Natural killer cell treated with Interleukin-12 subunit alpha and Interleukin-12 subunit beta and Interleukin-15 and Interleukin-18, amount 100 ng/mL, for 72 hours (primary cell): ENCODE measurements at regions not wholly inside any gene's neighbourhood (a gene's known extent, or its start where the extent isn't known, plus 50 kb on each side); places are given as distances from the start of the nearest gene placed in this dataset.
"Not testable (repeated sequence)": the region's sequence is repeated elsewhere in the genome, so short reads cannot be mapped to it uniquely, and the experiment has no call there.

ENCODE experiments used
- ATAC-seq, 2 donors: fragments of 150-1000 bp; cut with Tn5 transposase in 1 of 2; sonication (Bioruptor Pico), chemical (Tn5 transposase) in 1 of 2; 2 replicates each; pipeline ENCODE4 v1.10.0; 2021
- DNase-seq: peaks from one replicate; pipeline ENCODE4 v3.0.0; 2022; ENCODE audit warnings: low spot score
- H3K27ac Mint-ChIP-seq, 2 donors: 1 replicate in 1 of 2; 2 replicates in 1 of 2; pipeline ENCODE4 v1.8.0; 2022; ENCODE audit warnings: mixed read lengths in 2 of 2, mild to moderate bottlenecking in 1 of 2, moderate library complexity in 1 of 2
- H3K27me3 Mint-ChIP-seq, 2 donors: 1 replicate in 1 of 2; 2 replicates in 1 of 2; pipeline ENCODE4 v1.8.0; 2022; ENCODE audit warnings: mixed read lengths in 2 of 2
- H3K36me3 Mint-ChIP-seq: one replicate; pipeline ENCODE4 v1.8.0; 2022; ENCODE audit warnings: mixed read lengths
- H3K4me1 Mint-ChIP-seq, 2 donors: 1 replicate in 1 of 2; 2 replicates in 1 of 2; pipeline ENCODE4 v1.8.0; 2022; ENCODE audit warnings: low read depth in 2 of 2, mixed read lengths in 2 of 2, mild to moderate bottlenecking in 1 of 2
- H3K4me3 Mint-ChIP-seq: one replicate; pipeline ENCODE4 v1.8.0; 2022; ENCODE audit warnings: mixed read lengths
- H3K9me3 Mint-ChIP-seq: 2 replicates; pipeline ENCODE4 v1.8.0; 2022; ENCODE audit warnings: mixed read lengths

GRCh38 chr5:135776457-135776856, 58.0 kb upstream of the SLC25A48 start:
- H3K27me3 Mint-ChIP-seq: peaks cover 19 to 37% of the 10 kb centered on the region in 2 donors
- no peaks in the 10 kb centered on the region for H3K36me3 Mint-ChIP-seq
- no peak overlapping the region for H3K27ac Mint-ChIP-seq
- DNase-seq (no peak), ATAC-seq (no peak)
- no peak overlapping the region for H3K4me3 Mint-ChIP-seq
- H3K9me3 Mint-ChIP-seq: no peaks in the 10 kb centered on the region
- no peaks in the 10 kb centered on the region for H3K4me1 Mint-ChIP-seq

GRCh38 chr5:135761746-135762145, 72.7 kb upstream of the SLC25A48 start:
- Mint-ChIP-seq H3K27ac (no peak overlapping the region), H3K27me3 (peaks cover 0 to 4% of the 10 kb centered on the region in 2 donors), H3K4me3 (no peak overlapping the region), H3K36me3 (no peaks in the 10 kb centered on the region), H3K9me3 (no peaks in the 10 kb centered on the region), H3K4me1 (no peaks in the 10 kb centered on the region)
- no peak for DNase-seq
- no peak for ATAC-seq

GRCh38 chr5:135759149-135759784, 75.2 kb upstream of the SLC25A48 start:
- peaks cover 0 to 4% of the 10 kb centered on the region in 2 donors for H3K27me3 Mint-ChIP-seq
- DNase-seq (no peak), ATAC-seq (no peak)
- H3K4me3 Mint-ChIP-seq: no peak overlapping the region
- no peaks in the 10 kb centered on the region for H3K36me3 Mint-ChIP-seq
- no peaks in the 10 kb centered on the region for H3K4me1 Mint-ChIP-seq
- no peaks in the 10 kb centered on the region for H3K9me3 Mint-ChIP-seq
- no peak overlapping the region for H3K27ac Mint-ChIP-seq

- Mint-ChIP-seq H3K27ac (no peak overlapping the region), H3K4me3 (no peak overlapping the region), H3K9me3 (no peaks in the 10 kb centered on the region), H3K27me3 (no peaks in the 10 kb centered on the region), H3K36me3 (no peaks in the 10 kb centered on the region), H3K4me1 (no peaks in the 10 kb centered on the region)
- DNase-seq: no peak
- peak; percentile 66 to 71 for ATAC-seq
Observed at GRCh38 chr5:135753990-135754389, 80.5 kb upstream of the SLC25A48 start.

- Mint-ChIP-seq H3K4me3 (no peak overlapping the region), H3K36me3 (no peaks in the 10 kb centered on the region)
- no peak for ATAC-seq
Observed at GRCh38 chr5:135750506-135750905, 84.0 kb upstream of the SLC25A48 start.

GRCh38 chr5:135747824-135748223, 86.6 kb upstream of the SLC25A48 start:
- H3K4me3 Mint-ChIP-seq: no peak overlapping the region
- H3K36me3 Mint-ChIP-seq: no peaks in the 10 kb centered on the region
- ATAC-seq (no peak), DNase-seq (no peak)
- no peaks in the 10 kb centered on the region for H3K9me3 Mint-ChIP-seq
- peaks cover 0 to 5% of the 10 kb centered on the region in 2 donors for H3K27me3 Mint-ChIP-seq
- H3K4me1 Mint-ChIP-seq: no peaks in the 10 kb centered on the region
- H3K27ac Mint-ChIP-seq: no peak overlapping the region

More at GRCh38 chr5:135750506-135750905, 84.0 kb upstream of the SLC25A48 start:
- H3K9me3 Mint-ChIP-seq: no peaks in the 10 kb centered on the region
- DNase-seq: no peak
- H3K27ac Mint-ChIP-seq: no peak overlapping the region
- H3K27me3 Mint-ChIP-seq: no peaks in the 10 kb centered on the region
- H3K4me1 Mint-ChIP-seq: no peaks in the 10 kb centered on the region

- H3K36me3 Mint-ChIP-seq: no peaks in the 10 kb centered on the region
Observed at GRCh38 chr5:135745897-135746500, 88.5 kb upstream of the SLC25A48 start.

GRCh38 chr5:135743705-135744411, 90.6 kb upstream of the SLC25A48 start:
- H3K4me1 Mint-ChIP-seq: no peaks in the 10 kb centered on the region
- H3K9me3 Mint-ChIP-seq: no peaks in the 10 kb centered on the region
- DNase-seq: no peak
- H3K36me3 Mint-ChIP-seq: no peaks in the 10 kb centered on the region
- H3K4me3 Mint-ChIP-seq: no peak overlapping the region
- ATAC-seq: no peak
- H3K27ac Mint-ChIP-seq: no peak overlapping the region
- H3K27me3 Mint-ChIP-seq: peaks cover 0 to 5% of the 10 kb centered on the region in 2 donors

More at GRCh38 chr5:135745897-135746500, 88.5 kb upstream of the SLC25A48 start:
- H3K27me3 Mint-ChIP-seq: peaks cover 0 to 5% of the 10 kb centered on the region in 2 donors
- H3K4me1 Mint-ChIP-seq: no peaks in the 10 kb centered on the region
- no peak overlapping the region for H3K4me3 Mint-ChIP-seq
- no peak overlapping the region for H3K27ac Mint-ChIP-seq
- no peaks in the 10 kb centered on the region for H3K9me3 Mint-ChIP-seq
- no peak for ATAC-seq
- no peak for DNase-seq

- H3K27ac Mint-ChIP-seq: no peak overlapping the region
- DNase-seq (no peak), ATAC-seq (no peak)
- no peak overlapping the region for H3K4me3 Mint-ChIP-seq
- no peaks in the 10 kb centered on the region for H3K4me1 Mint-ChIP-seq
- peaks cover 0 to 5% of the 10 kb centered on the region in 2 donors for H3K27me3 Mint-ChIP-seq
- H3K36me3 Mint-ChIP-seq: no peaks in the 10 kb centered on the region
- H3K9me3 Mint-ChIP-seq: no peaks in the 10 kb centered on the region
Observed at GRCh38 chr5:135743181-135743580, 91.3 kb upstream of the SLC25A48 start.

GRCh38 chr5:135742240-135742639, 92.2 kb upstream of the SLC25A48 start:
- not testable (repeated sequence) for H3K9me3 Mint-ChIP-seq, H3K4me1 Mint-ChIP-seq, H3K27ac Mint-ChIP-seq, ATAC-seq, H3K27me3 Mint-ChIP-seq, H3K36me3 Mint-ChIP-seq, H3K4me3 Mint-ChIP-seq, DNase-seq

GRCh38 chr5:135741040-135741439, 93.4 kb upstream of the SLC25A48 start:
- Mint-ChIP-seq H3K27me3 (peaks cover 7 to 14% of the 10 kb centered on the region in 2 donors), H3K36me3 (no peaks in the 10 kb centered on the region), H3K27ac (no peak overlapping the region), H3K9me3 (no peaks in the 10 kb centered on the region), H3K4me1 (no peaks in the 10 kb centered on the region), H3K4me3 (no peak overlapping the region)
- DNase-seq: no peak
- ATAC-seq: no peak

- no peak for ATAC-seq
- H3K4me1 Mint-ChIP-seq: no peaks in the 10 kb centered on the region
- no peak for DNase-seq
- H3K36me3 Mint-ChIP-seq: no peaks in the 10 kb centered on the region
- peaks cover 11 to 20% of the 10 kb centered on the region in 2 donors for H3K27me3 Mint-ChIP-seq
- no peak overlapping the region for H3K4me3 Mint-ChIP-seq
- H3K9me3 Mint-ChIP-seq: no peaks in the 10 kb centered on the region
- H3K27ac Mint-ChIP-seq: no peak overlapping the region
Observed at GRCh38 chr5:135740475-135740874, 94.0 kb upstream of the SLC25A48 start.

GRCh38 chr5:135739383-135739981, 95.0 kb upstream of the SLC25A48 start:
- no peaks in the 10 kb centered on the region for H3K9me3 Mint-ChIP-seq
- no peaks in the 10 kb centered on the region for H3K4me1 Mint-ChIP-seq
- H3K27ac Mint-ChIP-seq: no peak overlapping the region
- peaks cover 12 to 21% of the 10 kb centered on the region in 2 donors for H3K27me3 Mint-ChIP-seq
- DNase-seq (no peak), ATAC-seq (no peak)
- no peaks in the 10 kb centered on the region for H3K36me3 Mint-ChIP-seq
- H3K4me3 Mint-ChIP-seq: no peak overlapping the region

- peaks cover 12 to 17% of the 10 kb centered on the region in 2 donors for H3K27me3 Mint-ChIP-seq
- DNase-seq: no peak
- no peak overlapping the region for H3K4me3 Mint-ChIP-seq
- H3K9me3 Mint-ChIP-seq: no peaks in the 10 kb centered on the region
- H3K4me1 Mint-ChIP-seq: no peaks in the 10 kb centered on the region
- peak in 1 of 2 donors; percentile 55 for ATAC-seq
- H3K36me3 Mint-ChIP-seq: no peaks in the 10 kb centered on the region
- no peak overlapping the region for H3K27ac Mint-ChIP-seq
Observed at GRCh38 chr5:135738564-135738875, 95.9 kb upstream of the SLC25A48 start.
